HUDEP-2 (cell line): ENCODE measurements at regions not wholly inside any gene's neighbourhood (a gene's known extent, or its start where the extent isn't known, plus 50 kb on each side); places are given as distances from the start of the nearest gene placed in this dataset.

Source experiments
- DNase-seq, 76 experiments: peaks; one replicate each; lab custom pipeline; 2025; ENCODE audit not compliant: unreplicated experiment in 76 of 76; lab: John Stamatoyannopoulos, UW

GRCh38 chr22:49367041-49367697 is 460.5 kb downstream of the BRD1 start:
- no peak for DNase-seq

- no peak for DNase-seq
Observed at GRCh38 chr22:49366437-49366836, 461.2 kb downstream of the BRD1 start.

- no peak for DNase-seq
Observed at GRCh38 chr22:49365910-49366309, 461.8 kb downstream of the BRD1 start.

- DNase-seq: no peak
Observed at GRCh38 chr22:49365191-49365837, 462.4 kb downstream of the BRD1 start.

GRCh38 chr22:49364398-49364797 is 463.3 kb downstream of the BRD1 start:
- no peak for DNase-seq

- DNase-seq: no peak
Observed at GRCh38 chr22:49363526-49364230, 464.0 kb downstream of the BRD1 start.

GRCh38 chr22:49362211-49362839 is 465.3 kb downstream of the BRD1 start:
- DNase-seq: no peak

GRCh38 chr22:49361164-49361563 is 466.5 kb downstream of the BRD1 start:
- no peak for DNase-seq

GRCh38 chr22:49360746-49361145 is 466.9 kb downstream of the BRD1 start:
- no peak for DNase-seq

- DNase-seq: no peak
Observed at GRCh38 chr22:49359076-49359475, 468.6 kb downstream of the BRD1 start.

GRCh38 chr22:49357661-49358440 is 469.8 kb downstream of the BRD1 start:
- DNase-seq: no peak

GRCh38 chr22:49356428-49356827 is 471.2 kb downstream of the BRD1 start:
- DNase-seq: no peak

GRCh38 chr22:49355211-49355920 is 472.3 kb downstream of the BRD1 start:
- no peak for DNase-seq

GRCh38 chr22:49354516-49355210 is 473.0 kb downstream of the BRD1 start:
- DNase-seq: no peak

- no peak for DNase-seq
Observed at GRCh38 chr22:49353235-49353634, 474.4 kb downstream of the BRD1 start.

- no peak for DNase-seq
Observed at GRCh38 chr22:49352361-49353169, 475.1 kb downstream of the BRD1 start.

- no peak for DNase-seq
Observed at GRCh38 chr22:49351761-49352227, 475.9 kb downstream of the BRD1 start.

GRCh38 chr22:49350441-49351121 is 477.1 kb downstream of the BRD1 start:
- no peak for DNase-seq
